DOHH2 (cell line): ENCODE measurements at regions not wholly inside any gene's neighbourhood (a gene's known extent, or its start where the extent isn't known, plus 50 kb on each side); places are given as distances from the start of the nearest gene placed in this dataset.

Source experiments
- EZH2phosphoT487 ChIP-seq: fragments of 200-600 bp; sonication (generic); IDR thresholded peaks from 2 replicates; pipeline ENCODE4 v1.6.1; 2017; ENCODE audit warnings: borderline replicate concordance, mild to moderate bottlenecking, antibody characterized with exemption, low read length, moderate library complexity, mixed read lengths
- TF ChIP-seq, protein P1 (sequence below): fragments of 200-600 bp; sonication (generic); IDR thresholded peaks from one replicate; pipeline ENCODE4 v1.5.1; 2014; ENCODE audit warnings: antibody characterized with exemption, mild to moderate bottlenecking, low read depth, low read length; ENCODE audit not compliant: poor library complexity, severe bottlenecking

DNA sequence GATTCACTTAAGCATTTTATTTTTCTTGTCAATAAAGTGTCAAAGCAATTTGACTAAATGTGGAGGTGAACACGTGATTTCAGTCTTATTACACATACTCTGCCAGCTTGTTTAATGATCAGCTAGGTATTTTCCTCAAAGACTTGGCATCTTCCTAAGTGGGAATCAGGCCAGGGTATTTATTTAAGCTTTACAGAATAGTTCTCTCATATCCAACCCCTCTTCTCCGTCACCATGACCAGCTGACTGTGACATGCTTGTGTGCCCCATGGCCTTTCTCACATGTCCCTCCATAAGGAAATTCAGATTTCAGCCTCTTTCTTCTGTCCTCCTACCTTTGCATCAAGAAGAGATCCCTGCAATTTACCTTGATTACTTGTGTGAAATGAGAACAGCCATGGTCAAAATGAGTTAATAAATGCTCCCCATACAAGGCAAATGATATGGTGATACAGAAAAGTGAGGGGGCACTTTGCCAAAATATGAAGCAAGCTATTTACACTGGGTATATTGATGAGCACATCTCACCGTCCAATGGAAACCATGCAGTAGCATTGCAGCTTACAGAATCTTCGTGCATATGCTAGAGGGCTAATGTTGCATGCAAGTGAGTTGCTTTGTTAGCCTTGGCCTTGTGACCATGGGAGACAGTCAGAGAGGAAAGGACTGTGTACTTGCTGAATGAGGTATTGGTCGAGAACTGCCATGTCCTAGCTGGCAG is 202.2 kb downstream of the RNF152 start:
- TF ChIP-seq, protein P1, sequence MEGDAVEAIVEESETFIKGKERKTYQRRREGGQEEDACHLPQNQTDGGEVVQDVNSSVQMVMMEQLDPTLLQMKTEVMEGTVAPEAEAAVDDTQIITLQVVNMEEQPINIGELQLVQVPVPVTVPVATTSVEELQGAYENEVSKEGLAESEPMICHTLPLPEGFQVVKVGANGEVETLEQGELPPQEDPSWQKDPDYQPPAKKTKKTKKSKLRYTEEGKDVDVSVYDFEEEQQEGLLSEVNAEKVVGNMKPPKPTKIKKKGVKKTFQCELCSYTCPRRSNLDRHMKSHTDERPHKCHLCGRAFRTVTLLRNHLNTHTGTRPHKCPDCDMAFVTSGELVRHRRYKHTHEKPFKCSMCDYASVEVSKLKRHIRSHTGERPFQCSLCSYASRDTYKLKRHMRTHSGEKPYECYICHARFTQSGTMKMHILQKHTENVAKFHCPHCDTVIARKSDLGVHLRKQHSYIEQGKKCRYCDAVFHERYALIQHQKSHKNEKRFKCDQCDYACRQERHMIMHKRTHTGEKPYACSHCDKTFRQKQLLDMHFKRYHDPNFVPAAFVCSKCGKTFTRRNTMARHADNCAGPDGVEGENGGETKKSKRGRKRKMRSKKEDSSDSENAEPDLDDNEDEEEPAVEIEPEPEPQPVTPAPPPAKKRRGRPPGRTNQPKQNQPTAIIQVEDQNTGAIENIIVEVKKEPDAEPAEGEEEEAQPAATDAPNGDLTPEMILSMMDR, result no peak
- TF ChIP-seq EZH2phosphoT487, result no peak
